AG04450 (cell line): ENCODE measurements at regions not wholly inside any gene's neighbourhood (a gene's known extent, or its start where the extent isn't known, plus 50 kb on each side); places are given as distances from the start of the nearest gene placed in this dataset.

Source experiments
- CTCF ChIA-PET: fragments of 300-600, 350-600 bp; formaldehyde crosslinking; extraction: SDS; loops from one replicate; lab custom pipeline; 2022; ENCODE audit warnings: antibody characterized with exemption, inconsistent platforms; lab: Charles Lee
- POLR2A ChIA-PET: fragments of 350-600 bp; formaldehyde crosslinking; extraction: SDS; loops from one replicate; lab custom pipeline; 2021; ENCODE audit warnings: antibody characterized with exemption, inconsistent platforms; lab: Yijun Ruan, JAX
- DNase-seq: peaks from one replicate; pipeline ENCODE4 v3.0.0-alpha.2; 2011; ENCODE audit warnings: low read depth, low spot score
- H3K27ac ChIP-seq: one replicate; pipeline ENCODE4 v1.5.1; 2012; ENCODE audit warnings: low read depth, low read length, control low read depth
- H3K27me3 ChIP-seq: one replicate; pipeline ENCODE4 v1.6.0; 2012; ENCODE audit warnings: low read length; ENCODE audit not compliant: control insufficient read depth, insufficient read depth
- H3K4me3 ChIP-seq: 2 replicates; pipeline ENCODE4 v1.5.1; 2011; ENCODE audit warnings: mild to moderate bottlenecking, low read depth, low read length, control low read depth
- H3K9me3 ChIP-seq: 2 replicates; pipeline ENCODE4 v1.5.1; 2012; ENCODE audit warnings: low read length; ENCODE audit not compliant: control insufficient read depth, insufficient read depth
- CTCF ChIP-seq: IDR thresholded peaks from 2 replicates; pipeline ENCODE4 v1.5.1; 2011; ENCODE audit warnings: low read depth, low read length, control low read depth, inconsistent platforms

DNA sequence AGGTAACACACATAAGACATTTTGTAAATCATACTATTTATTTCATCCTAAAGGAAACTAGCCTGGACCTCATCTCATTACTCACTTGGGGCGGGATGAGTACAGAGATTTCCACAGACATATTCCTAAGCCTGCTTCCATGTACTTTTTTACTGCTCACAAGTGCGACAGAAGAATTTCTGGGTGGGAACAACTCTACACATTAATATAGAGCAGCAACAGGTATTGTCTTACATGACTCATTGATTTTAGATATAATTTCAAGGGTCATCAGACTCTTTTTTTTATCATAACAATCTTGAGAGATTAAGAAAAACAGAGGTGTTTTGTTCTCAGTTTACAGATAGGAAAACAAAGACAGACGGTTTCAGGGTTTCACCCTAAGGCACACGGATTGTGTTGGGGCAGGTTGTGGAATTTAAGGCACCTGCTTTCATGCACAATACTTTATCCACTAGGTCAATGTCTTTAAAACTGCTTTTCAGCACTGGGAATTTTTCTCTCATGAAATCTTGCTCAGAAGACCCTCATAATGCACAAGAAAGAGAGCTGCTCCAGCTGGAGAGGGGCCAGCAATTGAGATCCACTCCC is 186.7 kb upstream of the CDIN1 start:
- ChIA-PET POLR2A (no interaction called here), CTCF (no interaction called here)
- Histone ChIP-seq H3K27me3 (no peaks in the 10 kb centered on the region), H3K4me3 (no peak overlapping the region), H3K27ac (no peak overlapping the region), H3K9me3 (no peaks in the 10 kb centered on the region)
- TF ChIP-seq CTCF: no peak
- no peak for DNase-seq

GRCh38 chr15:36398212-36398611 is 181.2 kb upstream of the CDIN1 start:
- no peak for DNase-seq
- CTCF ChIA-PET: interaction anchor here (0.7 kb wide), 1 partner anchor 1004 kb away, joined by 4 read pairs; no protein-coding TSS in a partner anchor
- no peaks in the 10 kb centered on the region for H3K27me3 ChIP-seq
- H3K4me3 ChIP-seq: no peak overlapping the region
- H3K9me3 ChIP-seq: no peaks in the 10 kb centered on the region
- no peak for TF ChIP-seq CTCF
- H3K27ac ChIP-seq: no peak overlapping the region
- POLR2A ChIA-PET: no interaction called here

- CTCF ChIA-PET: no interaction called here
- POLR2A ChIA-PET: no interaction called here
- Histone ChIP-seq H3K9me3 (no peaks in the 10 kb centered on the region), H3K27ac (no peak overlapping the region), H3K4me3 (no peak overlapping the region), H3K27me3 (no peaks in the 10 kb centered on the region)
- TF ChIP-seq CTCF: no peak
- no peak for DNase-seq
Measured at GRCh38 chr15:36399276-36399675, 180.2 kb upstream of the CDIN1 start.

DNA sequence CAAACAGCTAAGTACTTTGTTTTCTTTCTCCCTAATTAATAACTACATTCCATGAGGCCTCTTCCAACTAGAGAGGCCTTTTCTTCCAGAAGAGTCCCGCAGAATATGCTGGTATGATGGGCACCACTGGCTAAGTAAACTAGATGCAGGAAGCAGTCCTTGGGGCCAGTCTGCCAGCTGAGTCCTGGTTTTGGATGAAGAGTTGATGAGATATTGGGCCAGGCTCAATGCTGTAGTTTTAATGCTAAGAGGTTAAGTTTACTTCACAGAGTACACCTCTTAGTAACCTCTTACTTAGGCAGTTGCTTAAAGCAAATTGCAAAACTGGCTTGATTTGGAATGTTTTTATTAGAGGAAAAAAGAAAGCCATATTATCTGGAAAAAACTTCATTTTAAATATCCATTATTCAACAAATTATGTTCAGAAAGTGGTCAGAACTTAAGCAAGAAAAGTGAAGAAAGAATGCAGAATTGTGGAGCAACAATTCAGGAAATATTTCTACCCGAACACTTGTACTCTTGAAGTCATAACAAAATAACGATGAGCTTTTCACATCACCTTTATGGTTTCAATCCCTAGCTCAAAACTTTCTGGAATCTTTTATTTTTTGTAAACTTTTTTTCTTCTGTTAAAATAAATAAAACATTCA is 178.4 kb upstream of the CDIN1 start:
- no peak for DNase-seq
- Histone ChIP-seq H3K4me3 (no peak overlapping the region), H3K27ac (no peak overlapping the region), H3K27me3 (no peaks in the 10 kb centered on the region), H3K9me3 (no peaks in the 10 kb centered on the region)
- CTCF ChIA-PET: no interaction called here
- no peak for TF ChIP-seq CTCF
- POLR2A ChIA-PET: no interaction called here

GRCh38 chr15:36401586-36401966 is 177.8 kb upstream of the CDIN1 start:
- Histone ChIP-seq H3K9me3 (no peaks in the 10 kb centered on the region), H3K4me3 (no peak overlapping the region; the same call in 1 of the 2 replicates), H3K27ac (no peak overlapping the region), H3K27me3 (no peaks in the 10 kb centered on the region)
- no peak for TF ChIP-seq CTCF
- POLR2A ChIA-PET: no interaction called here
- CTCF ChIA-PET: no interaction called here
- no peak for DNase-seq
